ENCODE measurements at regions not wholly inside any gene's neighbourhood (a gene's known extent, or its start where the extent isn't known, plus 50 kb on each side); places are given as distances from the start of the nearest gene placed in this dataset.

DNA sequence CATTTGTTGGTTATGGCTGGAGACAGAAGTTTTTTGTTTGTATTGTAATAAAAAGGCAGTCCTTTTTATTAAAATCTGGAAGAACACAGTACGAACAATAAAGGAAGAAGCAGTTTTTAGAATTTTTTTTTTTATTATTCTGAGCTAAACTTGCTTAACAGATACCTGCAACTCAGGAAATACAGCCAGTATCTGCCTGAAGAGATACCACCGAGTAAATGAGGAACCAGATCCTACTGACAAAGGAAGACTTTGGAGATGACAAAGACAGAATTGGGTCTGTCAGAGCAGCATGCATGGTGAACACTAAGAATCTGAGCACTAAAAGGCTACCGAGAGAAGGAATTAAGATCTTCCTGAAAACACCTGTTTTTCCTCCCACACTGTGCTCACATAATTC, 1335.9 kb upstream of the SORCS1 start:
- intact Hi-C loops (cut with DNase I; ENCODE audit: low total_unique reads) = no loop called here
- DNase-seq = no peak
- TF ChIP-seq POLR2A (IDR thresholded peaks at IDR 0.05) = no peak
- no peak for TF ChIP-seq CTCF (IDR thresholded peaks at IDR 0.05)

DNA sequence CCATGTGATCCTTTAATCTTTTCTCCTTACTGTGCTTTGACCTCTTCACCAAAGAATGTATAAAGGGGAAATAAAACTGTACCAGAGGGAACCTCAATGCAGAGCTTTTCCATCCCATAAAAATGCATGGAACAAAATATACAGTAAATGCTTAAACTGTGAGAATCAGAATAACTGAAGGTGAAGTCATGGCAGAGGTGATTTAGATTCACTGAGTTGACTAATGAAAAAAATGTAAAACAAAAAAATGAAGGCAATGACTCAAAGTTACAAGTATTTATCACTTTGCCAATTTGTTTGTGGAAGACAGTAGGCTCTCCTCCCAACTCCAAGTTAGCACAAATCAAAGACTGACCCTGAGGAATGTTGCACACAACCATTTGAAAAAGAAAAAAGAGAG, 1331.6 kb upstream of the SORCS1 start:
- Histone ChIP-seq H3K4me1 (no peaks in the 10 kb centered on the region), H3K27me3 (no peaks in the 10 kb centered on the region), H3K36me3 (no peaks in the 10 kb centered on the region), H3K9me3 (no peaks in the 10 kb centered on the region), H3K4me3 (no peak overlapping the region), H3K27ac (no peak overlapping the region)
- intact Hi-C loops (cut with DNase I; ENCODE audit: low total_unique reads) = no loop called here
- TF ChIP-seq CTCF (IDR thresholded peaks at IDR 0.05) (no peak), POLR2A (IDR thresholded peaks at IDR 0.05) (no peak)
- DNase-seq = no peak

More for the DNA sequence above, 1335.9 kb upstream of the SORCS1 start:
- H3K36me3 ChIP-seq = no peaks in the 10 kb centered on the region
- no peaks in the 10 kb centered on the region for H3K9me3 ChIP-seq
- H3K4me1 ChIP-seq = no peaks in the 10 kb centered on the region
- H3K27me3 ChIP-seq = no peaks in the 10 kb centered on the region
- no peak overlapping the region for H3K4me3 ChIP-seq
- H3K27ac ChIP-seq = no peak overlapping the region

DNA sequence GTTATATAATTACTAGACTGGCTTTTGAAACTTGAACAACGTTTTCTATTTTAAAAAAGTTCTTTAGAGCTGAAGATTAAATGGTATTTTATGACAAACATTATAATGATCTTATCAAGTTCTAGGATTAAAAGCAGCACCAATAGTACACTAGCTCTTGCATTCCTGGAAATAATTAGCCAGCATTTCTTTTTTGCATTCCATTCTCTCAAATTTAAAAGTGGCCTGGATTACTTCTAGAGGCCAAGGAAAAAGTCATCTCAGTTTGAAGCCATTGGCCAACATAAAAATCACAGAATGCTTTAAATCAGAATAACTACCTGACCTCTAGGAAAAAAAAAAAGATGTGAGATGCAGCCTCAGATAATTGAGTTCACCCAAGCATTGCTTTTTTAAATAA, 1326.4 kb upstream of the SORCS1 start:
- Histone ChIP-seq H3K36me3 (no peaks in the 10 kb centered on the region), H3K4me3 (no peak overlapping the region), H3K27ac (no peak overlapping the region), H3K27me3 (no peaks in the 10 kb centered on the region), H3K9me3 (no peaks in the 10 kb centered on the region), H3K4me1 (no peaks in the 10 kb centered on the region)
- intact Hi-C loops (cut with DNase I; ENCODE audit: low total_unique reads) = no loop called here
- no peak for DNase-seq
- TF ChIP-seq POLR2A (IDR thresholded peaks at IDR 0.05) = no peak
- no peak for TF ChIP-seq CTCF (IDR thresholded peaks at IDR 0.05)

GRCh38 chr10:108471420-108471819, 1306.9 kb upstream of the SORCS1 start:
- Histone ChIP-seq H3K27ac (no peak overlapping the region), H3K4me1 (peaks cover 0 to 3% of the 10 kb centered on the region in 2 donors), H3K27me3 (no peaks in the 10 kb centered on the region), H3K36me3 (no peaks in the 10 kb centered on the region), H3K4me3 (no peak overlapping the region), H3K9me3 (no peaks in the 10 kb centered on the region)
- no peak for TF ChIP-seq CTCF (IDR thresholded peaks at IDR 0.05)
- no peak for DNase-seq
- intact Hi-C loops (cut with DNase I; ENCODE audit: low total_unique reads) = no loop called here

- H3K4me3 ChIP-seq = no peak overlapping the region
- no peaks in the 10 kb centered on the region for H3K27me3 ChIP-seq
- no peaks in the 10 kb centered on the region for H3K36me3 ChIP-seq
- H3K27ac ChIP-seq = no peak overlapping the region
- no peaks in the 10 kb centered on the region for H3K9me3 ChIP-seq
- intact Hi-C loops (cut with DNase I; ENCODE audit: low total_unique reads) = no loop called here
- DNase-seq = no peak
- peaks cover 0 to 9% of the 10 kb centered on the region in 2 donors for H3K4me1 ChIP-seq
- no peak for TF ChIP-seq POLR2A (IDR thresholded peaks at IDR 0.05)
- no peak for TF ChIP-seq CTCF (IDR thresholded peaks at IDR 0.05)
Measured at GRCh38 chr10:108469940-108470339, 1305.4 kb upstream of the SORCS1 start.

Measured in uterus (tissue), 3 donors.